ENCODE measurements at regions not wholly inside any gene's neighbourhood (a gene's known extent, or its start where the extent isn't known, plus 50 kb on each side); places are given as distances from the start of the nearest gene placed in this dataset.

DNA sequence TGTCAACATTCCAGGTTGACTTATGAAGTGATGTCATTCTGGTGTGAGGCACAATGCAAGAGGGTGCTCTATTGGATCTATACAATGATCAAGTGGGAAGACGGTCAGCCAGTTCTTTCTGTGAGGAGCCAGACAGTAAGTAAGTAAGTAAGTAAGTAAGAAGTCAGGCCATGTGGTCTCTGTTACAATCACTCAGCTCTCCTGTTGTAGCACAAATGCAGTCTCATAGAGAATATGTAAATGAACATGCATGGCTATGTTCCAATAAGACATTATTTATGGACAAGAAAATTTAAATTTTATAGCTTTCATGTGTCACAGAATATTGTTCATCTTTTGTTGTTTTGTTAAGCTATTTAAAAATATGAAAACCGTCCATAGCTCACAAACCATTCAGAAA lies 399.7 kb downstream of the BTBD3 start:
- TF ChIP-seq GATA2 (IDR thresholded peaks at IDR 0.05; ENCODE audit: low read depth, low read length) (no peak), GATA3 (IDR thresholded peaks at IDR 0.05; ENCODE audit: low read depth, low read length) (no peak)

All from SH-SY5Y (cell line).